Stimulated activated CD8-positive, alpha-beta memory T cell treated with anti-CD3 and anti-CD28 coated beads, Interleukin-15, amount 100 ng/mL, for 1 hour (primary cell): ENCODE measurements at regions not wholly inside any gene's neighbourhood (a gene's known extent, or its start where the extent isn't known, plus 50 kb on each side); places are given as distances from the start of the nearest gene placed in this dataset.

Source experiments
- DNase-seq: peaks from one replicate; pipeline ENCODE4 v3.0.0-alpha.2; 2020; ENCODE audit warnings: low read depth

DNA sequence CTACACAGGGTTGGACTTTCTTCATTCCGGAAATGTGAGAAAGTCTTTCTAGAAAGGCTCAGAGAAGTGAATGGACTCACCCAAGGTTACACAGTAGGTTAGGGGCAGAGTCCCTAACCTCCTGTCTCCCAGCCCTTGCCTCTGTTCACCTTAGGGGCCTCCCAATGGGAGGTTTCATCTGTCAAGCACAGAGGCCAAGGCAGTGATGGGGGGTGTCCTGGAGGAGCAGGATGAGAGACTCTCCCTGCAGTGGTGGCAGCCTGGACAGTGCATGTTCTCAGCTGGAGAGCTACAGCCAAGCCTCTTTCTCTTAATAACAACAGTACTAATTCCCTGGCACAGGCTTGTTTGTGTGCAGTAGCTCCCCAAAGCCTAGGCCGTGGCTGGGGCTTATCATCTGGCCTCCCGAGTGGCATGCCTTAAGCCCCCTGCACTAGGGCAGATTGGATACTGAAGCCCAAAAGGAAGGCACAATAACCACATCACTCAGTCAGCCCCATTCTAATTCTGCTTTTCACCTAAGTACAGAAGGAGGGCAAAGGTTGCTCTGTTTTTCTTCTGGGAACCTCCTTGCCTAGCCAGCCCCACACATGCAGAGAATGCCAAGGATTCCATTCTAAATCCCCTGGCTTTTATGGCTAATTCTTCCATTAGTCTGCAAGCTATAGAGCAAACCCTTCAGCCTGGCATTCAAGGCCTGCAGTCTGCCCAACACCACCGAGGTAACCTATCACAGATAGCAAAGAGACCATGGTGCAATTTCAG lies 50.2 kb upstream of the XPA start:
- DNase-seq, result no peak

DNA sequence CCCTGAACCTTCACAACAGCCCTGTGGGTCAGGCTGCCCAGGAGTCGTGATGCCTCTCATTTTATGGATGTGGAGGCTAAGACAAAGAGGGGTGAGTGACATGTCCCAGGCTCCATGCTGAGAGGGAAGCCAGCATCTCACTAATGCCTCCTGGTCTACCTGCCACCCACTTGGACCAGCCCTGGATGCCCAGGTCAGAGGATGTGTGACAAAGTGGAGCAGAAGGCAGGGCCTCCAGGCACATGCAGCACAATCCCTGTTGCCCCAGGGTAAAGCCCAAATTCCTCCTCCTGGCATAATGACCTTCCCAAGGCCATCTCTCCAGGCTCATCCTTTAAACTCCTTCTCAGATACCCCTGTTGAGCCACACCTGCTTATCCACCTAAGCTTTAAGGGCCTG lies 51.4 kb upstream of the XPA start:
- no peak for DNase-seq

DNA sequence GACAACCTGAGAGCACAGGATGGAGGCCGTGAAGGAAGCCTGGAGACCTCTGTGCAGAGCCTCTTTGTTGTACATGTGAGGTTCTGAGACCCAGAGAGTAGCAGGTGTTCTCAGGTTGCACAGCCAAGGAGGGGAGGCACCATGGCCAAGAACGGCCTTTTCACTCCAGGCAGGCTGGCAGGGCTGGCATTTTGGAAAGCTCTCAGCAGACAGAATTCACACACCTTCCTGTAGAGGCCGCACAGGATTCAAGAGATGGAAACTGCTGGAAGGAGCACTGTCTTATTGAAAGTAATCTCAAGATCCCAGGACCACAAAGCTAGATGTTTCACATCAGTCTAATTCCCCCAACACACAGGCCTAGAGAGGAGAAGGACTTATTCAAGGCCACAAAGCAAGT lies 52.8 kb upstream of the XPA start:
- DNase-seq, result no peak

DNA sequence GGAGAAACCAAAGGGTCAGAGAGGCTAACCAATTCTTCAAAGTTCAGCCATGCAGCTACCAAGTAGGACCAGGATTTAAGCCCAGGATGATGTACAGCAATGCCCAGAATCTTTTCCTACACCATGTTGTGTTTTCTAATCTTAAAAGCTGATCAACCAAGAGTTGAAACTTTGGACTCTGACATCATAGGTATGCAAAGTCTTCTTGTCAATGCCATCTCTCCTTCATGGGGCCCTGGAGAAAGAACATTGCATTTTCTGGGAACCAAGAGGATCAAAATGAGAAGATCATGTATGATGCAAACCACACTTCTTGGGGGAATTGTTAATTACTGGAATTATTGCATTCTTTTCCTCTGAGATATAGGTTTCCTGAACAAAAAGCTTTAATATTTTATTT lies 54.4 kb upstream of the XPA start:
- DNase-seq, result no peak

DNA sequence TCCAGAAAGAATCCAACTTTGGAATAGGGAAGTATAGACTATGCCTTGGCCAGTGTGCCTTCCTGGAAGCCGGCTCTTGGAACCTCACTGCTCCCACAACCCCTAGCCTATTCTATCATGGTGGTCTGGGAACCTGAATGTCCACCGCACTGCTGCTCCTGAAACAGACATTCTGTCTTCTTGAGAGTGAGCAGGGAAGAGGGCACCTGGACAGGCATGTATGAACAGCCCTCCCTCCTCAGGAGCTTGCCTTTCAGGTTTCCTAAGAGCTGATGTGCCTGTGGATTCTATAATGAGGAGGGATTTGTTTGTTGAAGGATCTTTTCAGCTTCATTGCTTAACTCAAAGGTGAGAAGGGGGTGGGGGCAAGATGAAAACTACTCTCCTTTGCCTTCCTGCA lies 55.1 kb upstream of the XPA start:
- DNase-seq, result no peak

DNA sequence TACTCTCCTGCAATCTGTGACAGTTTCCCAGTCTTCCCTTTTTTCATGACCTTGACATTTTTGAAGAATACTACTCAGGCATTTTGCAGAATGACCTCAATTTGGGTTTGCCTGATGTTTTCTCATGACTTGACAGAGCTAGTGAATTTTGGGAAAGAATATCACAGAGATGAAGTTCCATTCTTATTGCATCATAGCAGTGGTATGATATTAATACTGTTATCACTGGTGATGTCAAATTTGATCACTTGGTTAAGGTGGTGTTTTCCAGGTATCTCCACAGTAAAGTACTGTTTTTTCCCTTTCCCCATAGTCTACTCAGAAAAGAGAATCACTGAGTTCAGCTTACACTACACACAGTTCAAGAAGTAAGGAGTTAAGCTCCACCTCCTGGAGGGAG lies 56.2 kb upstream of the XPA start:
- no peak for DNase-seq

DNA sequence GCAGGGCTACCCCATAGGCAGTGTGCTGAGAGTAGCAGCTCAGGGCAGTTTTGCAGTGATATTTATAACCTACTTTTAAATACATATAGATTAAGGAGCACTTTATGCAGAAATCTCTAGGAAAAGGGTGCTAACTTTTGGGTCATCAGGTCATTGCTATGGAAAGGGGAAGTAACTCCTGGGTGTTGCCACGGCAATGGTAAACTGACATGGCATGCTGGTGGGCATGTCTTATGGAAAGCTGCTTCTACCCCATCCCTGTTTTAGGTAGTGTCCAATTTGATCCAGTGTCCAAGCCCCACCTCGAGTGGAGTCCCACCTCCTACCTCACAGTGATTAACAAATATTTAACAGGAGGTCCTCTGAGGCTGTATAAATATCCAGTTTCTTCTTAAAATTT lies 56.8 kb upstream of the XPA start:
- no peak for DNase-seq

DNA sequence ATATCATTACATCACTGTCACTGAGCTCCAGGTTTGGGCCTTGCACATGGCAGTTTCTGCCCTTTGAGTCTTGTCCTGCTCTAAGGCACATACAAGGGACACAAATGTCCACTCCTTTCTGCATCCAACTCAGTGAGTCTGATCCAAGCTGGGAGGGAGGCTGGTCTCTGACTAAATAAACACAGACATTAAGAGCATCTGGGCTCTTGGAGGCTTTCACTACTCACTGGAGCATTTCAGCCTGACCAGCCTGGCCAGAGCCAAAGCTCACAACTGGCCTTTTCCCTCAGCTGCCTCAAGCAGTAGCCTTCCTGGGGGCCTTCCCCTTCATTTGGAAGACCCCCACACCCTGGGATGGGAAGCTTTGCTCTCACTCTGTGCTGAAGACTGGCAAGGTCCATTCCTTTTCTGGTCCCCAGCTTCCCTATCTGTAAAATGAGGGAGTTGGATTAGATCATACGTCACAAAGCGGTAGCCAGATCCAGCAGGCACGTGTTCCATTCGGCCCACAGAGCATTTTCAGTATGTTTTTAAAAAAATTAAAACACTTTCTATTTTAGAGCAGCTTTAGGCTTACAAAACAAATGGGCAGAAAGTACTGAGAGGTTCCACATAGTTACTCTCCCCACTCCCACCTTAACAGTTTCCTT lies 58.6 kb upstream of the XPA start:
- no peak for DNase-seq

DNA sequence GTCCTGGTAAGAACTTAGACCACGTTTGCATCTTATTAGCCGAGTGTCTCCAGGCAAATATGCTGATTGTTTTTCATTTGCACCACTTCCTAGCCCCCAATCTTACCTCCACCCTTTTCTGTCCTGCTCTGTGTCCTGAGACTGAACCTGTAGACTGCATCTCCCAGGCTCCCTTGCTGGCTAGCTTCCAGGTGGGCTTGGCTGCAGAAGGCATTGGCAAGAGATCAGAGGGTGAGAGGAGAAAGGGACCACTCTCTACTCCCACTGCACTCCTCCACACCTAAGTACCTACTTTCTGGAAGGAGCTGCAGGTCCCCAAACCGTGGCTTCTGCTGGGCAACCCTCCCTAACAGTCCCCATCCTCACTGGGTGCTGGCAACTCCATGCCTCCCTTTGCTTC lies 59.9 kb upstream of the XPA start:
- no peak for DNase-seq

DNA sequence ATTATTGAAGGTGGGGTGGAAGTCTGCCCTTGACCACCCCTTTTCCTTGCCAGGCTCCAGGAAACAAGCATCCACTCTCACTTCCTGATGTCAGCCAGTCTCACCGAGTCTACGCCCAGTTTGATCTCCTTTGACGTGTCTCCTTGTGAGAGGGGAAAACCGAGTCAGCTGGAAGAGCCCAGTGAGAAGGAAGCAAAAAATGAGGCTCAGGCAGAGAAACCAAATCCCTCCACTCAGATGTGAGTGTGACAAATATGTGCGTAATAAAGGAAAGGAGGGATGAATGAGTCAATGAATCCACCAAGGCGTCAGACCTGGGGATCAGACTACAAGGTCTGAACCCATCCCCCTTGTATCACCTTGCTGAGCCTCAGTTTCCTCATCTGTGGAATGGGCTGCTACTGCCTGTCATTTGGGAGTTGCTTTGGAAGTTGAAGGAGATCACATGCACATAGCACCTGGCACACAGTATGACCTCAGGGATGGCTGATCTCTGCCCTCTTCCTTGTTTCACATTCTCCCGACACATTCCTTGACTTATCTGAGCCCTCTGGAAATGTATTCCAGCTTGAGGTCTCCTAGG lies 61.3 kb upstream of the XPA start:
- DNase-seq, result no peak

DNA sequence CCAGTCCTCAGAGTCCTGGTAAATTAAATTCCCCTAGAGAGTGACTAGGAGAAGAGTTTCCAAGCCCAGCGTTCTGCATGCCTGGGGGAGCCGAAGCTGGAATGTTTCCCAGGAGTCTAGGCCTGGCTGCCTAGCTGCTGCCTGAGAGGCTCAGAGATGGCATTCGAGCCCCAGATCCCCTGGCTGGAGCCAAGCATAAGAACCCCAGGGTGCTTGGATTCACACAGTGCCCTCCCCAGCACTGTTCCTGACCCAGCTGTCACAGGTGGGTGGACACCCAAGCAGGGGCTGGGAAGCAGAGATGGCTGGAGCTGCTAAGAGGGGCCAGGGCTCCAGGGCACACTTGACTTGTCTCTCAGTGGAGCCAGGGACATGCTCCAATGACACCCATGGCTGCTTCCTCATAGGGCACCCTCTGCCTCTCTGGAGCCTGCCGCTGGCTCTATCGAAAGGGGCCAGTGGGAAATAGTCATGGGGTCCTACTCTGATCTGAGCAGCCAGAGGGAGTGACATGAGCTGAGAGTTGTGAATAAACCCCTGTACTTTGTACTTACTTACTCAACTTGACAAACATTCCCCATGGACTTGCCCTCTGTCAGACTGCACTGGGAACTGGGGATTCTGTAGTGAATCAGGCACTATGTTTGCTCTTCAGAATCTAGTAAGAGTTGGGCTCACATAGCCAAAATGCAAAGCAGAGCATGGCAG lies 62.6 kb upstream of the XPA start:
- DNase-seq, result no peak

DNA sequence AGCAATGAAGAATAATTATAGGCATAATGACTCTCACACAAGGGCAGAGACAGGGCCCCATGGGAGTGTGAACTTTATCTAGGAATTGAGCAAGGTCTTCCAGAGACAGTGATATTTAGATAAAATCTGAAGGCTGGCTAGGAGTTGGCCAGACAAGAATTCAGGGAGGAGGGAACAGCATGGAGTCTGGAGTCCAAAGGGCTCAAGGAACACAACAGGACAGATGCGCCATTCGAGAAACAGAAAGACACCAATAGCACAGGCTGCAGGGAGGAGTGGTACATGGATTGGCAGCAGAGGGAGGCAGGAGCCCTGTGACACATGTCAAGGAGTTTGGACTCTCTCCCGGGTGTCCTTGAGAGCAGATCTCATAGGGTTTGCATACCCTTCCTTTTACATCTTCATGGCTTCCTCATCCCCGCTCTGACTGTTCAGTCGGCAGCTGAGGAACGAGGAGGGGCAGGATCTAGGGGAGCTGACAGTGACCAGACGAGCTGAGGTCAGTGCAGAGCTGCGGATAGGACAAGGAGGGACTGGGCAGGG lies 64.0 kb upstream of the XPA start:
- no peak for DNase-seq

DNA sequence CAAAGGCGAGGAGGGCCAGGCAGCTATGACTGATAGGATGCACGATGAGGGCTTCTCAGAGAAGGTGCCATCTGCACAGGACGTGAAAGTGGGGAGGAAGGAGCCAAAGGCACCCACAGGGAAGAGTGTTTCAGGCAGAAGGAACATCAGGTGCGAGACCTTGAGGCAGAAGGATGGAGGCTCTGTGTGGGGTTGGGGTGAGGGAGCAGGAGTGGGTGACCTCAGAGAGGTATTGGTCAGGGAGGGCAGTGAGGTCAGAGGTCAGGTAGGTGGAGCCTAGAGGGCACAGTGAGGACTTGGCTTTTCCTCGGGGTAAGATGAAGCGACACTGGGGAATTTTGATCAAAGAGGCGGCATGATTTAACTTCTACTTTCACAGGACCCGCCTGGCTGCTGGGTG lies 64.7 kb upstream of the XPA start:
- DNase-seq, result no peak

DNA sequence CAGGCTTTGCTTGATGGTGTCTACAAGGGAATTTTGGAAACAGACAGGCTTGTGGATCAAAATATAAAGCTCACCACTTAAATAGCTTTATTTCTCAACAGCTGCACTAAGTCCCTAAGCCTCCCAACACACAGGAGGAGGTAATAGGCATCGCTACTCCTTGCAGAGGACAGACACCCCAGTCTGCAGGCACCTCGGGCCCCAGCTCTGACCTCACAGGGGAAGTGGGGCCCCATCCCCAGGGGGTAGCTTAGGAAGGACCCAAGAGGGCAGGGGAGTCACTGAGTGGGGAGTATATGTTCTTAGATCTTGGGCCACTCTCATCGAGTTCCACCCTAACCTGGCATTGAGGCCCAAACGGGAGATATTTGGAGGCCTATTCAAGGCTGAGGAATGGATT lies 66.7 kb upstream of the XPA start:
- DNase-seq, result no peak

DNA sequence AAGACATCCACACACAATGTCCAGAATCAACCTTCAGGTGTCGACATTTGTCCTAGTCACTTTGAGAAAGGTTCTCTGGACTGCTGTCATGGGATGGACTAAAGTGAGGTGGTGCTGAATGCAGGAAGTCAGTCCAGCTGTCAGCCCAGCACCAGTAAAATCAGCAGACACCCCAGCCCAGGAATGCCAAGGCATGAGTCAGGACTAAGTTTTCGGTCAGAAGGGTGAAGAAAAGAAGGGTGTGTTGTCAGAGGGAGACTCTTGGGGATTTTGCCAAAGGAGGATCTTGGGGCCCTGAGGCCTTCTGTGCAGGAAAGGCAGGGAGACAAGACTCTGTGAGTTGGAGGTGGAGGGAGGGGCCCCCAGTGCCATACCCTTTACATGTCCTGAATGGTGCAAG lies 69.0 kb upstream of the XPA start:
- DNase-seq, result no peak

DNA sequence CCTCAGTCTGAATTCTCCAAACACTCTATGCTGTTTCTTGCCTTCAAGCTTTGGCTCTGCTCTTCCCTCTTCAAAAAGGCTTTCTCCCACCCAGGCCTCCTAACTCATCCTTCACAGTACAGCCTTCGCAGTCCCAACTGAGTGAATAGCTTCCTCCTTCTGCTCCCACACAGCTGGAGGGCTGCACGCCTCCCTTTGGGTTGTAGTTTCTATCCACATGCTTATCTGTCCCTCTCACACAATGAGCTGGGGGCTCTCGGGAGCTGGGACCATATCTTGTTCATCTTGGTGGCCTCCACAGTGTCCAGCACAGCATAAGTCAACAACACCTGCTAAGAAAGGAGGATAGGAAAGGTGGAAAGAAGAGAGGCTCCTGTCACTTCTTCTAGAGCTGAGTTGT lies 69.5 kb upstream of the XPA start:
- DNase-seq, result no peak

DNA sequence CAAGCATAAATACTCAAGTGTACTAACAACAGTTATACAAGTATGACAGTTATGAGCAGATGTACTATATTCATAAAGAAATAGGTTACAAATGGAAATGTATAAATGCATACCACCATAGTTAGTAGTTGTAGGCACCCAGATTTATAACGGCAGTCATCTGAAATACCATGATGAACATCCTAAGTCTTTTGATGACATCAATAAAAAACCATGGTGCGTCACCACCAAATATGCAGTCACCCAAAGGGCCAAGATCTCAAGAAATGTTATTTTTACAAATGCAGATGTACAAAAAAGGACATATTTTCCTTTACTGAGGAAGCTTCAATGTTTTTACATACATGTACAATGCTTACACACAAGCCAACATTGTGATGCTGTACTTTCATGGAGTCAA lies 70.8 kb upstream of the XPA start:
- no peak for DNase-seq

DNA sequence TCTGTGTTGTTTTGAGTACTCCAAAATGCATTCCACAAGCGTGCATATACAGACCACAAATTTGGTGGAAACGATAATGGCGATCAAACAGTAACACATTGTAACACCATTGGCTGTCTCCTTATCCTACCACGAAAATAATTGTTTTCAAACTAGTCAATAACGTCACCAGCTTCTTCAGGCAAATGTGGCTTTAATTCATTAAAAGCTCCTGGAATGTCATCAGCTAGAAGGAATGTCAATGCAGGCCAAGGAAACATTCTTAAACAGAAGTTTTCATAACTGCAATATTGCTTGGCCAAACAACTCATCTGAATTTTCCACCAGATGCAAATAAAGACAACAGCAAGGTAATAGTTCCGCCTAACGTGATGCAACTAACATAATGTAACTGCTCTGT lies 71.6 kb upstream of the XPA start:
- no peak for DNase-seq

DNA sequence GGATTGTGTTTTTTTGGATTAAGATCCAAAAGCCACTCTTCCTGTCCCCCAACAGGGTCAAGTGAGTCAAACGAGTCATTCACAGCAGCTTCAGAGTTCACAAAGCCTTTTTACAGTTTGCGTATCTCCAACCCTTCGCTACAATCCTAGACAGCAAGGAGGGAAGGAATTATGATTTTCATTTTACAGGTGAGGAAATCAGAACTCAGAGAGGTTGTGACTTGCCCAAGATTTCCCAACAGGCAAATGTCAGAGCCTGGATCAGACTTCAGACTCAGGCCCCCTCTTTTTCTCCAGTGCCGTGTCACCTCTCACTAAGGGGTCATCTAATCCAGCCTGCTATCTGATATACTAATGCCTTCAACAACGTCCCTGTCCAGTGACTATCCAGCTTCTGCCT lies 72.1 kb upstream of the XPA start:
- no peak for DNase-seq

DNA sequence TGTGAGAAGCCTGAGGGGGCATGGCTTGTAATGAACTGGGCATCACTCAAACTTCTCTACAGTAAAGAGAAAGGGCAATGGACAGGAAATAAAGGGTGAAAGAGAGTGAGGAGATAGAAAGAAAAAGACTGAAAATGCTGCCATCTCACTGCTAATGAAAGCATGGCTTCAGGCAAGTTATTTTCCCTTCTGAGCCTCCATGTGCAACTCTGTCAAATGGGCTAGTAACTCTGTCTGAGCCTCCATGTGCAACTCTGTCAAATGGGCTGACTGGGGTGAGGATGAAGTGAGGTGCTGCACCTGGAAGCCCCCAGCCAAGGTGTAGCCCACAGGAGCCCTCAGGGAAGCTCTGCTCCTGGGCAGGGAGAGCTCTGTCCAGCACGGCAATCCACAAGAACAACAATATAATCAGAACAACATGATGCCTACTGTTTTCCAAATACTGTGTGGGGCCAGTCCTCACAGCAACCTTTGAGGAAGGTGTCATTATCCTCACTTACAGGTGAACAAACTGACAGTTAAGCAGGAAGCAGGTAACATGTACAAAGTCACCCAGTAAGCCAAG lies 73.8 kb upstream of the XPA start:
- no peak for DNase-seq

DNA sequence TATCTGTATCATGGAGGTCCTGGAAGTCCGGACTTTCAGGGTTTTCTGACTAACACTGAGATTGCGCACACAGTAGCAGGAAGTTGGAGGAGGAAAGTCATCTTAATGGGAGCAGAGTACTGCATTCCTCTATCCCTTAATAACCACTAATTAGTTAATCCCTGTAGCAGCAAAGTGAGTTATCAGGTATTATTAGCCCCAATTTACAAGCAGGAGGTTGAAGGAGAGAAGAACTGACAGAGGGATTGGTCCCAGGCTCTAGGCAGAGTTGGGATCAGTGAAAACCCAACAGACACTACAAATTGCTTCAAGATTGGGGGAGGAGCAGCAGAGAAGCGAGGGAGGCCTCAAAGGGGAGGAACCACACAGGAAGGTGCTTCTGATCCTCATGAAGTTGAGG lies 74.5 kb upstream of the XPA start:
- DNase-seq, result no peak

DNA sequence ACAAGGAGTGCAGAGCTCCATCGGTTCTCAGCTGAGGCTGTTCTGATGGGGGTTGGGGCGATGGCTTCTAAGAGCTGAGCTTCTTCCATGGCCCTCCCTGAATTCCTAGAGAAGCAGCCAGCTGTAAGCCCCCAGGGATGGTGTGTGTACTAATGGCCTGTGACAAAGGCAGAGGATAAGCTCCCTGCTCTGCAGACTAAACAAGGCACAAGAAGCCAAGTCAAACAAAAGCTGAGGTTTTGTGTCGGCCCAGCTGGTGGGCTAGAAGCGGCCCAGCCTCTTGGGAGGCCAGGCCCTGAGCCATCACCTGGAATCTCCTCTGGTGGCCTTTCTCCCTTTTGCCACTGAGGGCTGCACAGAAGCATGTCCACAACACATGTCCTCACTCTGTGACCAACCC lies 75.0 kb upstream of the XPA start:
- DNase-seq, result no peak

DNA sequence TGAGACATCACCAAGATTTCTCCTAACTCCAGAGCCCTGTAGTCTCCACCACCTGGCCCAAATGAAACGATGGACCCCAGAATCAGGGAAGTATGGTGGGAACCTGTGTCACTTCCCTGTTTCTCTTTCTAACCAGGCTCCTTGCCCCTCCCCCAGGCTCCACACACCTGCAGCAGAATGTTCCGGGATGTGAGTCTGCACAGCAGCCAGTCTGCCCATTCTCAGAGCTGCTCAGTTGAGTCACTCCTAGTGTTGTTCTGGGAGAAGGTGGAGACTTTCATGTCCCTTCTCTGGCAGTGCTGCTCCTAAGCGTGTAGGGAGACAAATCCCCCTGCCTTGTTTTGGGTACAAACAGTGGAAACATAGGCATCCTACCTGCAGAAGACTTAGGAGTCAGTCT lies 76.0 kb upstream of the XPA start:
- DNase-seq, result no peak
